HCT116 (cell line): ENCODE measurements at regions not wholly inside any gene's neighbourhood (a gene's known extent, or its start where the extent isn't known, plus 50 kb on each side); places are given as distances from the start of the nearest gene placed in this dataset.
"Not testable (repeated sequence)": the region's sequence is repeated elsewhere in the genome, so short reads cannot be mapped to it uniquely, and the experiment has no call there.

Experiments
- ATAC-seq: fragments of 200-7000 bp; cut with Tn5 transposase; 2 replicates; pipeline ENCODE4 v1.9.1; 2020; ENCODE audit warnings: mild to moderate bottlenecking, moderate library complexity
- BruUV-seq: library from RNA; stranded (reverse); fragments of 400-500 nt; replicated peaks from 2 replicates; lab custom pipeline; 2021; lab: Mats Ljungman, UMichigan
- CTCF ChIA-PET: fragments of 300-600 bp; sonication (Branson Sonifier 250); formaldehyde crosslinking; loops from one replicate; lab custom pipeline; 2021; ENCODE audit warnings: antibody characterized with exemption; lab: Charles Lee
- POLR2A ChIA-PET: fragments of 300-600, 350-600 bp; sonication (Branson Sonifier 250); formaldehyde crosslinking; loops from one replicate; lab custom pipeline; 2021; ENCODE audit warnings: antibody characterized with exemption; lab: Charles Lee
- RAD21 ChIA-PET, 2 experiments: fragments of 300-600 bp; sonication (Branson Sonifier 250); formaldehyde crosslinking; loops; one replicate each; lab custom pipeline; 2023; ENCODE audit warnings: low total read pairs in 2 of 2; ENCODE audit not compliant: uncharacterized antibody in 2 of 2, unreplicated experiment in 2 of 2, low non-redundant PET in 1 of 2; lab: Charles Lee
- DNase-seq: peaks from one replicate; pipeline ENCODE4 v3.0.0-alpha.2; 2010; ENCODE audit warnings: low read depth, low spot score
- H2AFZ ChIP-seq: fragments of 200-600 bp; shearing (Covaris generic), sonication (generic); 2 replicates; pipeline ENCODE4 v1.6.1; 2017; ENCODE audit warnings: low read depth, mixed run types, mixed read lengths, antibody characterized with exemption, low read length; ENCODE audit not compliant: poor library complexity, severe bottlenecking
- H3K27ac ChIP-seq: 2 replicates; pipeline ENCODE4 v1.5.1; 2012; ENCODE audit warnings: low read depth, low read length
- H3K27me3 ChIP-seq: fragments of 200-600 bp; sonication (generic); 2 replicates; pipeline ENCODE4 v1.6.1; 2016; ENCODE audit warnings: mixed run types, low read length, mixed read lengths; ENCODE audit not compliant: insufficient read depth
- H3K36me3 ChIP-seq, 2 experiments: fragments of 200-500 bp in 1 of 2; fragments of 200-600 bp in 1 of 2; sonication (Bioruptor generic) in 1 of 2; sonication (generic) in 1 of 2; 2 replicates each; pipeline versions ENCODE4 v1.5.1 to v1.6.1; 2014 to 2016; ENCODE audit warnings: low read length in 2 of 2, inconsistent platforms in 1 of 2, mixed read lengths in 1 of 2, mixed run types in 1 of 2; ENCODE audit not compliant: insufficient read depth in 2 of 2, control insufficient read depth in 1 of 2
- H3K4me1 ChIP-seq, 2 experiments: fragments of 200-600 bp in 1 of 2; sonication (generic) in 1 of 2; 2 replicates each; pipeline versions ENCODE4 v1.5.1 to v1.6.1; 2012 to 2017; ENCODE audit warnings: low read length in 2 of 2, inconsistent platforms in 1 of 2, mild to moderate bottlenecking in 1 of 2, mixed read lengths in 1 of 2, mixed run types in 1 of 2, moderate library complexity in 1 of 2; ENCODE audit not compliant: insufficient read depth in 2 of 2, control insufficient read depth in 1 of 2
- H3K4me2 ChIP-seq: fragments of 200-600 bp; sonication (generic); 2 replicates; pipeline ENCODE4 v1.6.1; 2017; ENCODE audit warnings: mixed run types, low read length, mixed read lengths
- H3K4me3 ChIP-seq, 2 experiments: fragments of 200-600 bp in 1 of 2; sonication (generic) in 1 of 2; replicated peaks in 1 of 2; 2 replicates each; pipeline ENCODE4 v1.5.1; 2011 to 2016; ENCODE audit warnings: low read length in 2 of 2, control low read depth in 1 of 2, low read depth in 1 of 2, mild to moderate bottlenecking in 1 of 2, mixed read lengths in 1 of 2, mixed run types in 1 of 2
- H3K79me2 ChIP-seq: fragments of 200-600 bp; sonication (generic); 2 replicates; pipeline ENCODE4 v1.6.1; 2017; ENCODE audit warnings: mild to moderate bottlenecking, mixed run types, low read length, moderate library complexity, mixed read lengths; ENCODE audit not compliant: insufficient read depth
- H3K9ac ChIP-seq: fragments of 200-600 bp; sonication (generic); 2 replicates; pipeline ENCODE4 v1.6.1; 2016; ENCODE audit warnings: low read length, mixed read lengths
- H3K9me2 ChIP-seq: fragments of 200-600 bp; sonication (generic), shearing (Covaris generic); 2 replicates; pipeline ENCODE4 v1.6.1; 2017; ENCODE audit warnings: mixed run types, mild to moderate bottlenecking, moderate library complexity; ENCODE audit not compliant: insufficient read depth
- H3K9me3 ChIP-seq, 2 experiments: fragments of 200-500 bp in 1 of 2; fragments of 200-600 bp in 1 of 2; sonication (Bioruptor generic) in 1 of 2; sonication (generic) in 1 of 2; 2 replicates each; pipeline ENCODE4 v1.6.1; 2014 to 2017; ENCODE audit warnings: low read length in 2 of 2, mixed read lengths in 2 of 2, inconsistent platforms in 1 of 2, low read depth in 1 of 2, mild to moderate bottlenecking in 1 of 2, mixed run types in 1 of 2, moderate library complexity in 1 of 2; ENCODE audit not compliant: control insufficient read depth in 1 of 2, insufficient read depth in 1 of 2
- H4K20me1 ChIP-seq: fragments of 200-600 bp; sonication (generic), shearing (Covaris generic); 2 replicates; pipeline ENCODE4 v1.6.1; 2017; ENCODE audit warnings: mixed run types, mild to moderate bottlenecking, moderate library complexity; ENCODE audit not compliant: insufficient read depth
- CEBPB ChIP-seq: IDR thresholded peaks from 2 replicates; pipeline ENCODE4 v1.6.1; 2012; ENCODE audit warnings: low read depth
- CTCF ChIP-seq, 3 experiments: fragments of 200-600 bp in 1 of 3; sonication (generic) in 1 of 3; IDR thresholded peaks in 2 of 3; conservative IDR thresholded peaks in 1 of 3; 2 replicates each; pipeline ENCODE4 v1.5.1; 2012 to 2017; ENCODE audit warnings: low read depth in 2 of 3, low read length in 2 of 3, antibody characterized with exemption in 1 of 3, borderline replicate concordance in 1 of 3, control low read depth in 1 of 3, mild to moderate bottlenecking in 1 of 3, mixed read lengths in 1 of 3, mixed run types in 1 of 3, moderate library complexity in 1 of 3; ENCODE audit not compliant: insufficient read depth in 1 of 3
- EGR1 ChIP-seq: IDR thresholded peaks from 2 replicates; pipeline ENCODE4 v1.6.1; 2012; ENCODE audit warnings: low read depth
- ELF1 ChIP-seq: IDR thresholded peaks from 2 replicates; pipeline ENCODE4 v1.6.1; 2012; ENCODE audit warnings: low read depth, borderline replicate concordance
- FOSL1 ChIP-seq: IDR thresholded peaks from 2 replicates; pipeline ENCODE4 v1.6.1; 2012; ENCODE audit warnings: low read depth
- MAX ChIP-seq: IDR thresholded peaks from 2 replicates; pipeline ENCODE4 v1.6.1; 2012
- POLR2A ChIP-seq: IDR thresholded peaks from 2 replicates; pipeline ENCODE4 v1.7.0; 2011; ENCODE audit warnings: borderline replicate concordance; ENCODE audit not compliant: insufficient read depth, insufficient read length; ENCODE audit errors: extremely low read depth
- POLR2AphosphoS5 ChIP-seq: IDR thresholded peaks from 2 replicates; pipeline ENCODE4 v1.6.1; 2011; ENCODE audit warnings: mild to moderate bottlenecking, low read depth, low read length, moderate library complexity
- RAD21 ChIP-seq: IDR thresholded peaks from 2 replicates; pipeline ENCODE4 v1.6.1; 2012; ENCODE audit warnings: low read depth, mild to moderate bottlenecking
- SIN3A ChIP-seq: IDR thresholded peaks from 2 replicates; pipeline ENCODE4 v1.6.1; 2012; ENCODE audit warnings: low read depth
- SP1 ChIP-seq: IDR thresholded peaks from 2 replicates; pipeline ENCODE4 v1.6.1; 2012; ENCODE audit warnings: low read depth
- SRF ChIP-seq: IDR thresholded peaks from 2 replicates; pipeline ENCODE4 v1.6.1; 2012; ENCODE audit warnings: low read depth
- TCF7L2 ChIP-seq: IDR thresholded peaks from 2 replicates; pipeline ENCODE4 v1.7.0; 2011; ENCODE audit warnings: borderline replicate concordance, inconsistent platforms; ENCODE audit not compliant: insufficient read depth, insufficient read length; ENCODE audit errors: extremely low read depth
- YY1 ChIP-seq: IDR thresholded peaks from 2 replicates; pipeline ENCODE4 v1.6.1; 2011; ENCODE audit warnings: low read length, low read depth, moderate library complexity, mild to moderate bottlenecking; ENCODE audit not compliant: insufficient replicate concordance; ENCODE audit errors: extremely low read depth
- ZBTB33 ChIP-seq: IDR thresholded peaks from 2 replicates; pipeline ENCODE4 v1.6.1; 2011; ENCODE audit warnings: mild to moderate bottlenecking, low read length, moderate library complexity; ENCODE audit not compliant: insufficient replicate concordance; ENCODE audit errors: extremely low read depth
- ZFX ChIP-seq: fragments of 450-650 bp; IDR thresholded peaks from 2 replicates; pipeline ENCODE4 v1.6.1; 2017
- intact Hi-C: fragments of 100-400 bp; cut with micrococcal nuclease; formaldehyde crosslinking; loops from 2 replicates; pipeline ENCODE4 v1.10.0; 2022

- ATAC-seq, result not testable (repeated sequence)
Observed at GRCh38 chr3:18976102-18976501, 172.2 kb upstream of the KCNH8 start.

GRCh38 chr3:18968120-18968519 is 180.2 kb upstream of the KCNH8 start:
- H3K9ac ChIP-seq, result no peak overlapping the region
- no peak for DNase-seq
- no peak overlapping the region for H3K4me2 ChIP-seq
- H2AFZ ChIP-seq, result no peak overlapping the region
- ChIA-PET CTCF (no interaction called here), RAD21 (no interaction called here), POLR2A (no interaction called here)
- H3K27me3 ChIP-seq, result no peaks in the 10 kb centered on the region
- H3K4me3 ChIP-seq, result no peak overlapping the region
- no peaks in the 10 kb centered on the region for H3K36me3 ChIP-seq
- no peaks in the 10 kb centered on the region for H4K20me1 ChIP-seq
- no peak overlapping the region for H3K27ac ChIP-seq
- TF ChIP-seq SP1, result no peak
- no peak for TF ChIP-seq RAD21
- no peak for TF ChIP-seq FOSL1
- no peak for TF ChIP-seq CEBPB
- TF ChIP-seq SRF, result no peak
- no peak for TF ChIP-seq YY1
- TF ChIP-seq SIN3A, result no peak
- no peak for TF ChIP-seq ELF1
- TF ChIP-seq CTCF (IDR thresholded peaks at IDR 0.05 in 2 of 3, conservative IDR thresholded peaks at IDR 0.05 in 1 of 3; ENCODE audit: borderline replicate concordance in 1 of 3, insufficient read depth in 1 of 3, low read depth in 2 of 3, low read length in 2 of 3), result no peak
- no peak for TF ChIP-seq POLR2A
- TF ChIP-seq EGR1, result no peak
- TF ChIP-seq ZBTB33, result no peak
- TF ChIP-seq TCF7L2, result no peak
- TF ChIP-seq MAX, result no peak
- TF ChIP-seq ZFX, result no peak
- TF ChIP-seq POLR2AphosphoS5, result no peak
- H3K9me3 ChIP-seq, result peaks cover 3 to 4% of the 10 kb centered on the region in 2 experiments; a peak in 2 of 4 replicates
- intact Hi-C loops, result no loop called here
- no peak for ATAC-seq
- no peaks in the 10 kb centered on the region for H3K4me1 ChIP-seq
- BruUV-seq, result no TSS peak
- H3K79me2 ChIP-seq, result no peaks in the 10 kb centered on the region
- H3K9me2 ChIP-seq, result no peaks in the 10 kb centered on the region

More at GRCh38 chr3:18976102-18976501, 172.2 kb upstream of the KCNH8 start:
- RAD21 ChIA-PET, H3K79me2 ChIP-seq, H3K27me3 ChIP-seq, DNase-seq, H3K9ac ChIP-seq, CTCF ChIA-PET, intact Hi-C loops, BruUV-seq, H2AFZ ChIP-seq, H3K9me2 ChIP-seq, H4K20me1 ChIP-seq, H3K4me1 ChIP-seq, H3K27ac ChIP-seq, H3K9me3 ChIP-seq, POLR2A ChIA-PET, H3K4me2 ChIP-seq, H3K4me3 ChIP-seq, H3K36me3 ChIP-seq: not testable (repeated sequence)
